MM.1S (cell line): ENCODE measurements at regions not wholly inside any gene's neighbourhood (a gene's known extent, or its start where the extent isn't known, plus 50 kb on each side); places are given as distances from the start of the nearest gene placed in this dataset.

ENCODE experiments used
- CTCF ChIP-seq: fragments of 300-600 bp; sonication (generic); IDR thresholded peaks from 2 replicates; pipeline ENCODE4 v1.5.1; 2016; ENCODE audit warnings: antibody characterized with exemption, low read length, mixed read lengths
- EZH2phosphoT487 ChIP-seq: fragments of 300-600 bp; sonication (generic); IDR thresholded peaks from 2 replicates; pipeline ENCODE4 v1.6.1; 2018; ENCODE audit warnings: antibody characterized with exemption, low read length

GRCh38 chr2:121955872-121956271 is 200.4 kb downstream of the TSN start:
- no peak for TF ChIP-seq EZH2phosphoT487
- TF ChIP-seq CTCF, result no peak
